Neural progenitor cell (in vitro differentiated cells): ENCODE measurements at regions not wholly inside any gene's neighbourhood (a gene's known extent, or its start where the extent isn't known, plus 50 kb on each side); places are given as distances from the start of the nearest gene placed in this dataset.

Experiments used
- CTCF ChIP-seq: fragments of 200-600 bp; sonication (generic); IDR thresholded peaks from 2 replicates; pipeline ENCODE4 v1.5.1; 2017; ENCODE audit warnings: antibody characterized with exemption, mild to moderate bottlenecking
- EZH2 ChIP-seq: fragments of 200-600 bp; sonication (generic); IDR thresholded peaks from 2 replicates; pipeline ENCODE4 v1.6.1; 2017; ENCODE audit warnings: antibody characterized with exemption, mild to moderate bottlenecking, moderate library complexity
- EZH2phosphoT487 ChIP-seq: fragments of 200-600 bp; sonication (generic); IDR thresholded peaks from 2 replicates; pipeline ENCODE4 v1.6.1; 2017; ENCODE audit warnings: antibody characterized with exemption

- TF ChIP-seq CTCF (peak; percentile 50), EZH2phosphoT487 (no peak), EZH2 (no peak)
Measured at GRCh38 chr7:136807598-136807997, 60.9 kb upstream of the CHRM2 start.
